ENCODE measurements at regions not wholly inside any gene's neighbourhood (a gene's known extent, or its start where the extent isn't known, plus 50 kb on each side); places are given as distances from the start of the nearest gene placed in this dataset.
"Not testable (repeated sequence)": the region's sequence is repeated elsewhere in the genome, so short reads cannot be mapped to it uniquely, and the experiment has no call there.

- no peak overlapping the region for H3K4me3 Mint-ChIP-seq
- no peaks in the 10 kb centered on the region for H3K4me1 Mint-ChIP-seq
These were observed 1217.5 kb downstream of the AACS start for GRCh38 chr12:126282691-126283090.

DNA sequence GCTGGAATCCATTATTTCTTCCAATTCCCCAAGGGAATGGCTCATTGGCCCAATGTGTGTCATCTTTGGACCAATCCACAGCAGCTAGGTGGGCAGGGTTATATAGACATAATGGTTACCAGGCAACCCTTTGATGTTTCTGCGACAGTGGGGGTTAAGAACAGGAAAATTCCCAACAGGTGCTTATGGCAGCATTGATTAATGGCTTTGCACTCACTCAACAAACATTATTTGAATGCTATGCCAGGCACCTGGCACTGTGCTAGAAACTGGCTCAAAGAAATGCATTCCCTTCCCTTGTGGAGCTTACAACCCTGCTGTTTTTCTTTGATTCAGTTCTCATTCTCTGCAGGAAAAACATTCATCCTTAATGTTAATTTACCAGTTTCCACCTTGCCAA is 1221.0 kb downstream of the AACS start:
- 90% methylated on average over 1 of the region's 1 CpG for WGBS (ENCODE audit: insufficient coverage)

More at GRCh38 chr12:126282691-126283090, 1217.5 kb downstream of the AACS start:
- Histone ChIP-seq H3K27ac (ENCODE audit: low read length) (no peak overlapping the region), H3K36me3 (ENCODE audit: control insufficient read depth, insufficient read depth, low read length) (no peaks in the 10 kb centered on the region), H3K4me3 (ENCODE audit: low read length) (no peak overlapping the region), H3K4me1 (ENCODE audit: control insufficient read depth, insufficient read depth, low read length) (no peaks in the 10 kb centered on the region), H3K9me3 (ENCODE audit: control insufficient read depth, insufficient read depth, low read length) (peaks cover 6% of the 10 kb centered on the region), H3K27me3 (ENCODE audit: control insufficient read depth, insufficient read depth, low read length) (no peaks in the 10 kb centered on the region)
- ATAC-seq, result no peak
- Mint-ChIP-seq H3K27me3 (ENCODE audit: low read depth in 2 of 2) (no peaks in the 10 kb centered on the region), H3K36me3 (no peaks in the 10 kb centered on the region), H3K9me3 (peaks cover 10 to 14% of the 10 kb centered on the region in 2 donors), H3K27ac (no peak overlapping the region)
- DNase-seq, result no peak
- WGBS (ENCODE audit: insufficient coverage), result 61% methylated on average over 4 of the region's 4 CpGs
- intact Hi-C loops (cut with micrococcal nuclease), result no loop called here
- no peak for TF ChIP-seq CTCF (IDR thresholded peaks at IDR 0.05)

GRCh38 chr12:126290456-126290855 is 1225.2 kb downstream of the AACS start:
- intact Hi-C loops (cut with micrococcal nuclease), result no loop called here
- no peaks in the 10 kb centered on the region for H3K36me3 Mint-ChIP-seq
- peaks cover 6 to 17% of the 10 kb centered on the region in 2 donors for H3K9me3 Mint-ChIP-seq
- H3K4me1 Mint-ChIP-seq, result no peaks in the 10 kb centered on the region
- Histone ChIP-seq H3K27ac (ENCODE audit: low read length) (no peak overlapping the region), H3K4me3 (ENCODE audit: low read length) (no peak overlapping the region), H3K9me3 (ENCODE audit: control insufficient read depth, insufficient read depth, low read length) (peaks cover 6% of the 10 kb centered on the region), H3K27me3 (ENCODE audit: control insufficient read depth, insufficient read depth, low read length) (no peaks in the 10 kb centered on the region), H3K4me1 (ENCODE audit: control insufficient read depth, insufficient read depth, low read length) (no peaks in the 10 kb centered on the region), H3K36me3 (ENCODE audit: control insufficient read depth, insufficient read depth, low read length) (no peaks in the 10 kb centered on the region)
- H3K27ac Mint-ChIP-seq, result no peak overlapping the region
- no peak for DNase-seq
- no peak for ATAC-seq
- no peak for TF ChIP-seq CTCF (IDR thresholded peaks at IDR 0.05)
- H3K27me3 Mint-ChIP-seq (ENCODE audit: low read depth in 2 of 2), result no peaks in the 10 kb centered on the region
- no peak overlapping the region for H3K4me3 Mint-ChIP-seq

More for the DNA sequence above, 1221.0 kb downstream of the AACS start:
- no peaks in the 10 kb centered on the region for H3K4me1 Mint-ChIP-seq
- no peak for DNase-seq
- peaks cover 6% of the 10 kb centered on the region for H3K9me3 ChIP-seq (ENCODE audit: control insufficient read depth, insufficient read depth, low read length)
- no peak overlapping the region for H3K27ac ChIP-seq (ENCODE audit: low read length)
- TF ChIP-seq CTCF (IDR thresholded peaks at IDR 0.05), result no peak
- no peaks in the 10 kb centered on the region for H3K27me3 Mint-ChIP-seq (ENCODE audit: low read depth in 2 of 2)
- peaks cover 7 to 10% of the 10 kb centered on the region in 2 donors for H3K9me3 Mint-ChIP-seq
- H3K36me3 ChIP-seq (ENCODE audit: control insufficient read depth, insufficient read depth, low read length), result no peaks in the 10 kb centered on the region
- no peak overlapping the region for H3K27ac Mint-ChIP-seq
- no peak overlapping the region for H3K4me3 Mint-ChIP-seq
- no peaks in the 10 kb centered on the region for H3K27me3 ChIP-seq (ENCODE audit: control insufficient read depth, insufficient read depth, low read length)
- H3K4me1 ChIP-seq (ENCODE audit: control insufficient read depth, insufficient read depth, low read length), result no peaks in the 10 kb centered on the region
- H3K36me3 Mint-ChIP-seq, result no peaks in the 10 kb centered on the region
- no peak for ATAC-seq
- intact Hi-C loops (cut with micrococcal nuclease), result no loop called here
- H3K4me3 ChIP-seq (ENCODE audit: low read length), result no peak overlapping the region

DNA sequence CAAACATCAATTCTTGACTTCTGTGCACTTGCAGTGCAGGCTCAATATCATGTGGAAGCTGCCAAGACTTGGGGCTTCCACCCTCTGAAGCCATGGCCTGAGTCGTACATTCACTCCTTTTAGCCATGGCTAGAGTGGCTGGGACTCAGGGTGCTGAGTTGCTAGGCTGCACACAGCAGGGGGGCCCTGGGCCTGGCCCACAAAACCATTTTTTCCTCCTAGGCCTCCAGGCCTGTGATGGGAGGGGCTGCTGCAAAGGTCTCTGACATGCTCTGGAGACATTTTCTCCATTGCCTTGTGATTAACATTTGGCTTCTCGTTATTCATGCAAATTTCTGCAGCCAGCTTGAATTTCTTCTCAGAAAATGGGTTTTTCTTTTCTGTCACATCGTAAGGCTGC is 1226.8 kb downstream of the AACS start:
- ATAC-seq; intact Hi-C loops (cut with micrococcal nuclease); H3K27me3 Mint-ChIP-seq (ENCODE audit: low read depth in 2 of 2): not testable (repeated sequence)

More for the DNA sequence above, 1226.8 kb downstream of the AACS start:
- DNase-seq; H3K4me1 Mint-ChIP-seq; H3K9me3 ChIP-seq (ENCODE audit: control insufficient read depth, insufficient read depth, low read length); H3K27ac Mint-ChIP-seq; H3K36me3 ChIP-seq (ENCODE audit: control insufficient read depth, insufficient read depth, low read length); H3K4me1 ChIP-seq (ENCODE audit: control insufficient read depth, insufficient read depth, low read length); H3K36me3 Mint-ChIP-seq; H3K4me3 Mint-ChIP-seq; H3K27ac ChIP-seq (ENCODE audit: low read length); H3K4me3 ChIP-seq (ENCODE audit: low read length); H3K27me3 ChIP-seq (ENCODE audit: control insufficient read depth, insufficient read depth, low read length): not testable (repeated sequence)
- WGBS (ENCODE audit: insufficient coverage), result 78% methylated on average over 3 of the region's 3 CpGs
- H3K9me3 Mint-ChIP-seq, result peaks cover 5 to 18% of the 10 kb centered on the region in 2 donors

Measured in natural killer cell (primary cell).